ENCODE measurements at regions not wholly inside any gene's neighbourhood (a gene's known extent, or its start where the extent isn't known, plus 50 kb on each side); places are given as distances from the start of the nearest gene placed in this dataset.
"Not testable (repeated sequence)": the region's sequence is repeated elsewhere in the genome, so short reads cannot be mapped to it uniquely, and the experiment has no call there.

GRCh38 chr4:19224820-19225219 is 1026.9 kb upstream of the SLIT2 start:
- intact Hi-C loops (cut with DNase I; ENCODE audit: low total_unique reads): no loop called here
- DNase-seq: peak in 1 of 2 donors; percentile 29
- H3K27me3 ChIP-seq: no peaks in the 10 kb centered on the region
- no peaks in the 10 kb centered on the region for H3K9me3 ChIP-seq
- no peak overlapping the region for H3K27ac ChIP-seq
- TF ChIP-seq EP300 (IDR thresholded peaks at IDR 0.05) (no peak), POLR2A (IDR thresholded peaks at IDR 0.05) (no peak), CTCF (IDR thresholded peaks at IDR 0.05) (peak in 3 of 7 experiments; percentile 11 to 26 (median 23)), POLR2AphosphoS5 (IDR thresholded peaks at IDR 0.05) (no peak)
- no peak overlapping the region for H3K4me3 ChIP-seq
- 11 to 23% (median 17%) methylated on average over 2 of the region's 2 CpGs for WGBS, 5 donors
- H3K36me3 ChIP-seq: no peaks in the 10 kb centered on the region
- no peaks in the 10 kb centered on the region for H3K4me1 ChIP-seq

GRCh38 chr4:19216476-19216875 is 1035.2 kb upstream of the SLIT2 start:
- WGBS, 5 donors: 85 to 94% (median 91%) methylated on average over 3 of the region's 3 CpGs

GRCh38 chr4:19214591-19215186 is 1037.0 kb upstream of the SLIT2 start:
- WGBS, 5 donors: 76 to 92% (median 85%) methylated on average over 4 of the region's 4 CpGs
- intact Hi-C loops (cut with DNase I; ENCODE audit: low total_unique reads): no loop called here
- TF ChIP-seq POLR2AphosphoS5 (IDR thresholded peaks at IDR 0.05) (no peak), CTCF (IDR thresholded peaks at IDR 0.05) (no peak), EP300 (IDR thresholded peaks at IDR 0.05) (no peak), POLR2A (IDR thresholded peaks at IDR 0.05) (no peak)
- Histone ChIP-seq H3K27ac (no peak overlapping the region), H3K36me3 (no peaks in the 10 kb centered on the region), H3K4me3 (no peak overlapping the region), H3K4me1 (no peaks in the 10 kb centered on the region), H3K27me3 (no peaks in the 10 kb centered on the region), H3K9me3 (no peaks in the 10 kb centered on the region)
- no peak for DNase-seq

More at GRCh38 chr4:19216476-19216875, 1035.2 kb upstream of the SLIT2 start:
- intact Hi-C loops (cut with DNase I; ENCODE audit: low total_unique reads): no loop called here
- no peaks in the 10 kb centered on the region for H3K4me1 ChIP-seq
- H3K27me3 ChIP-seq: no peaks in the 10 kb centered on the region
- no peak overlapping the region for H3K4me3 ChIP-seq
- DNase-seq: no peak
- no peak overlapping the region for H3K27ac ChIP-seq
- no peak for TF ChIP-seq POLR2A (IDR thresholded peaks at IDR 0.05)
- no peaks in the 10 kb centered on the region for H3K9me3 ChIP-seq
- no peaks in the 10 kb centered on the region for H3K36me3 ChIP-seq

GRCh38 chr4:19213388-19213787 is 1038.3 kb upstream of the SLIT2 start:
- DNase-seq: peak in 1 of 2 donors; percentile 20
- TF ChIP-seq POLR2A (IDR thresholded peaks at IDR 0.05) (no peak), EP300 (IDR thresholded peaks at IDR 0.05) (no peak), CTCF (IDR thresholded peaks at IDR 0.05) (no peak), POLR2AphosphoS5 (IDR thresholded peaks at IDR 0.05) (no peak)
- H3K27ac ChIP-seq: no peak overlapping the region
- H3K9me3 ChIP-seq: no peaks in the 10 kb centered on the region
- intact Hi-C loops (cut with DNase I; ENCODE audit: low total_unique reads): no loop called here
- H3K4me1 ChIP-seq: no peaks in the 10 kb centered on the region
- H3K36me3 ChIP-seq: no peaks in the 10 kb centered on the region
- no peaks in the 10 kb centered on the region for H3K27me3 ChIP-seq
- no peak overlapping the region for H3K4me3 ChIP-seq
- WGBS, 5 donors: 15 to 27% (median 25%) methylated on average over 3 of the region's 3 CpGs

- intact Hi-C loops (cut with DNase I; ENCODE audit: low total_unique reads): no loop called here
- no peaks in the 10 kb centered on the region for H3K4me1 ChIP-seq
- no peak for DNase-seq
- H3K27ac ChIP-seq: no peak overlapping the region
- no peaks in the 10 kb centered on the region for H3K27me3 ChIP-seq
- TF ChIP-seq POLR2AphosphoS5 (IDR thresholded peaks at IDR 0.05) (no peak), POLR2A (IDR thresholded peaks at IDR 0.05) (no peak)
- H3K4me3 ChIP-seq: no peak overlapping the region
- no peaks in the 10 kb centered on the region for H3K36me3 ChIP-seq
- peaks cover 0 to 4% (median 0%) of the 10 kb centered on the region in 4 donors for H3K9me3 ChIP-seq
- WGBS, 5 donors: 62 to 74% (median 70%) methylated on average over 2 of the region's 2 CpGs
These were observed 1045.9 kb upstream of the SLIT2 start for GRCh38 chr4:19205853-19206252.

- H3K4me3 ChIP-seq; intact Hi-C loops (cut with DNase I; ENCODE audit: low total_unique reads); DNase-seq; H3K9me3 ChIP-seq; H3K27ac ChIP-seq; H3K27me3 ChIP-seq; H3K36me3 ChIP-seq; H3K4me1 ChIP-seq: not testable (repeated sequence)
- WGBS, 5 donors: 89 to 94% (median 90%) methylated on average over 14 to 17 of the region's 17 CpGs
These were observed 1053.9 kb upstream of the SLIT2 start for GRCh38 chr4:19197838-19198237.
